ENCODE measurements at regions not wholly inside any gene's neighbourhood (a gene's known extent, or its start where the extent isn't known, plus 50 kb on each side); places are given as distances from the start of the nearest gene placed in this dataset.

DNA sequence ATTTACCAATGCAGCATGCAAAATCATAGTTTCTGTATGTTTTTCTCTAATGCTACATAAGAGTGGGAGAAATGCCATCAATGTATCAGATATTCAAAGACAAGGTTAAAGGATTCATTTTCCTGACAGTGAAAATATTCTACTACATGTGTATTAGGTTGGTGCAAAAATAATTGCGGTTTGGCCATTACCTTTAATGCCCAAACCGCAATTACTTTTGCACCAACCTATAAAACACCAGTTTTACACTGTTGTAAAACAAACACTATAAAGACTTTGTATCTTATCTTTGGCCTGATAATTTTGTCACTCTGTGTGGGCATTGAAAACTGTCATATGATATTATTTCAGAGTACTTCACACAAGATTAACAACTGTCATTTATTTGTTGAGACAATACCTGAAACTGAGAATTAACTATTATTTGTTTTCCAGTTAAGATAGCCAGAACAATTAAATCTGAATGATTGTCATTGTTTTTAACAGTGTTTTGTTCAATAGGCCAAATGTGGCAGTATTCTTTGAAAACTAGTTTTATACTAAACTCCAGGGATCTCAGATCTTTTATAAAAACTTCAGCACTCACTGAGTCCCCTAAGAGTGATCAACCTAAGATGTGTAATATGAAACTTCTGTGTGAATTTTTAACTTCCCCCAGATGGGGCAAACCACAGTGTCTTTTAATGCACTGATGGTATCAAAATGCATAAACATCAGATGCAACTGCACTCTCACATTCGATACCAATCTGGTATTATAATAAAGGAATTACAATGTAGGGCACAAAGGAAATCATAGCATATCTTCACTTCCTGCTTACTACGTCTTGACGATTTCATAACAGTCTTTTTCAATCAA lies 53.8 kb upstream of the FBN2 start:
- no peak for DNase-seq

GRCh38 chr5:128596071-128596470 lies 58.0 kb upstream of the FBN2 start:
- DNase-seq, result peak; percentile 38

DNA sequence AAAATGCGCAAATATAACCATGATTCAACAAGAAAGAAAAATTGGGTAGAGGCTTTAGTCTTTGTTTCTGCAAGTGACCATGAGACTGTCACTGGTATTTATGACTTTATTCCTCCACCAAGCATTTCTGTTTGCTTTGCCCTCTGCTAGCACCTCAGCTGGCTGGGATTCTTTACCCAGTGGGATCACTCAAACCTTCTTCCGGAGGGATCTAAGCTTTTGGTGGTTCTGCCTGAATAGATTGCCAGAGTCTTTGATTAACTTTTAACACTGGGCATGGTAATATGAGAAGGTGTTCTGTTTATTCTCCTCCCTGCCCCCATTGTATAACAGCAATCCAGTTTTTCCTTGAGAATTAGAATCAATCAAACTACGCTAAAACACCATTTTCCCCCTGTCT lies 59.1 kb upstream of the FBN2 start:
- no peak for DNase-seq

- DNase-seq, result no peak
Measured at GRCh38 chr5:128613128-128613527, 75.1 kb upstream of the FBN2 start.

- DNase-seq, result no peak
Measured at GRCh38 chr5:128613766-128614165, 75.7 kb upstream of the FBN2 start.

DNA sequence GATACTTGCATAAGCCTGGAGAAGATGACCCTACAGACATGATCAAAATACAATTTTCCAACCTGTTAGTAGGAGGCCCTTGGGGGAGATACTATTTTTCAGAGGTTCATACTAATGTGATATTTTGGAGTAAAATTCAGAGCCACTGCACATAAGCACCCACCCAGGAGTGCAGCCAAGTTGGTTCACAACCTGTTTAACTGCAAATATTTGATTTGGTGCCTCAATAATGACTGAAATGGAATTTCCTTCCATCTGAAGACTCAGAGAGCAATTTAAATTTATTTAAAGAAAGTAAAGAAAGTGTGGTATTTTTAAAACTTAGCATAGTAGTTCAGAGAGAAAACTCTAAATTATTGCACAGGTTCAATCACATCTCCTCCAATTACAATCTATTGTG lies 77.5 kb upstream of the FBN2 start:
- DNase-seq, result no peak

GRCh38 chr5:128626536-128627090 lies 88.6 kb upstream of the FBN2 start:
- DNase-seq, result no peak

DNA sequence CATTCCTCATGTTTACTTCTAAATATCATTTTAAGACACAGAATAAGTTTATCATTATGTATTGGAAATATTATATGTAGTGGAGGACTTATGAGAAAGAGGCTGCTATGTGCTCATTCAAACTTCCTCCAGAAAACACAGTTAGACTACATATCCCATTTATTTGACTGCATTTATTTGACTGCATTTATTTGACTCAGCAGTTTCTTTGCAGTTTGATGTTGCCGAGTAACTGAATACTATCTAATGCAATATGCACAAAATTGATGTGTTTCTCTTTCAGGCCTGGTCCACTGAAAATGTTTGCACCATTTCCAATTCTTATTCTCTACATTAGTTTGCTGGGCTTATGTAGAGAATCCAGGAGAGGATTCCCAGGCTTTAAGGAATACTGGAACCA lies 89.9 kb upstream of the FBN2 start:
- no peak for DNase-seq

- no peak for DNase-seq
Measured at GRCh38 chr5:128629157-128629556, 91.1 kb upstream of the FBN2 start.

- no peak for DNase-seq
Measured at GRCh38 chr5:128630121-128630520, 92.1 kb upstream of the FBN2 start.

- no peak for DNase-seq
Measured at GRCh38 chr5:128631771-128632170, 93.7 kb upstream of the FBN2 start.

DNA sequence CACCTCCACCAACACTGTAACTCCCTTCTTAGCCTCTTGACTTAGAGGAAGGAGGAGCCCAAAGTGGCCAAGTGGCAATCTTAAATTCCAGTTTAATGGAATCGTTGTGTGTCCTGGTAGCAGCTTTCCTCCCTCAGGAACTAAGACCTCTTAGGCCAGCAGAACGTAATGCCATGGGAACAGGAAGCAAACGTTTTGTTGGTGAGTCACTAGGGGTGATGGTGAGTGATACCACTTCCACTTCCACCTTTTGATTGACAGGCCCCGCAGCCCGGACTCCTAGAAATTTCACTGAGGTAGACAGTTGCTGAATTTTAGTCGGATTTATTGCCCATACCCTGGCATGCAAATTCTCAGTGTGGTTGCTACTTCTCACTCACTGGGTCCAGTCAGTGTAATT lies 94.2 kb upstream of the FBN2 start:
- DNase-seq, result no peak

GRCh38 chr5:128633901-128634300 lies 95.9 kb upstream of the FBN2 start:
- DNase-seq, result no peak

DNA sequence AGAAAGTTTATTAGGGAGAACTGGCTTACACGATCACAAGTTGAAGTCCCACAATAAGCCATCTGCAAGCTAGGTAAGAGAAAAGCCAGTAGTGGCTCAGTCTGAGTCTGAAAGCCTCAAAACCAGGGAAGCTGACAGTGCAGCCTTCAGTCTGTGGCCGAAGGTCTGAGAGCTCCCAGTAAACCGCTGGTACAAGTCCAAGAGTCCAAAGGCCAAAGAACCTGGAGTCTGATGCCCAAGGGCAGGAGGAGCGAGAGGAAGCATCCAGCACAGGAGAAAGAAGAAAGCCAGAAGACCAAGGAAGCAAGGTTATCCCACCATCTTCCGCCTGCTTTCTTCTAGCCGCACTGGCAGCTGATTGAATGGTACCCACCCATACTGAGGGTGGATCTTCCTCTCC lies 97.3 kb upstream of the FBN2 start:
- no peak for DNase-seq

DNA sequence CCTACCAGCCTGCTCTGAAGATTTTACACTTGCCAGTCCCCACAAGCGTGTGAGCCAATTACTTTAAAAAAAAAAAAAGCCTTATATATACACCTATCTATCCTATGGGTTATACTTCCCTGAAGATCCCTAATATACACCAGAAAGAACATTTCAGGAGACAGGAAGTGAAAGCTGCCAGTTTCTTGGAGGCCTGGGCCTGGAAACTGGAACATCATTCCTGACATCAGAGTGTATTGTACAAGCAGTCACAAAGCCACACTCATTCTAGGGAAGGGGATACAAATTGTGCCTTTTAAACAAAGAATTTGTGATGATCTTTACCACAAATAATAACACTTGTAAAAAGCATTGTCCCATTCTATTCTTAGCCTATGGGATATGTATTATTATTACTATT lies 98.3 kb upstream of the FBN2 start:
- DNase-seq, result no peak

- no peak for DNase-seq
Measured at GRCh38 chr5:128637031-128637430, 99.0 kb upstream of the FBN2 start.

DNA sequence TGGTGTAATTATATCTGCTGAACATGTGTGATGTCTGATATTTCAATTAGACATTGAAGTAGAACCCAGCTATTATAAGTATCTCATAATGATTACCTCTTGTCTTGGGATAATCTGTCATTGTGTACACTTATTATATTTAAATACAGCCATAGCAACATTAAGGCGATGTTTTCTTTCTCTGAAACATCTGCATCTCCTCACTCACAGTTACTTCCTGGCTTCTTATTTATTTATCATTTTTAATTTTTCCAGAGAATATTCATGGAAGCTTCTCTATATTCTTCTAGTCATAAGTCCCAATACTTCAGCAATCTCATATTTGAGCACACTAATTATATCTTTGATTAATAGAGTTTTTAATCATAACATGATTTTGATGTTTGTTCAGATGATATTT lies 103.8 kb upstream of the FBN2 start:
- DNase-seq, result no peak

DNA sequence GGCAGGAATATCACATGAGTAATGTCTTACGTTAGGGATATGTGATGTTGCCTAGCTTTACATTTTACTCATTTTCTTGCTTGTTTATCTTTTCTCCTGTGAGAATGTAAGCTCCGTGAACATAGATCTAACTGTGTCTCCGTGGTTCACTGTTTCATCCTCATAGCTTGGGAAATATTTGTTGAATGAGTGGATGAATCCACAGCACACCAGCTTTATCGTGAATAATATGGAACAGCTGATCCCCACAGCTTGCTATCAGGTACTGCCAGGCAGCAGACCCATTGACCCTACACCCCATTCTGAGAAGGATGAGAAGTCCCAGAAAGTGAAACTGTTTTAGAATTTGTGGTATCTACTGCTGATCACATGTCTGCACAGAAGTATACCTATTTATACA lies 106.8 kb upstream of the FBN2 start:
- DNase-seq, result no peak

DNA sequence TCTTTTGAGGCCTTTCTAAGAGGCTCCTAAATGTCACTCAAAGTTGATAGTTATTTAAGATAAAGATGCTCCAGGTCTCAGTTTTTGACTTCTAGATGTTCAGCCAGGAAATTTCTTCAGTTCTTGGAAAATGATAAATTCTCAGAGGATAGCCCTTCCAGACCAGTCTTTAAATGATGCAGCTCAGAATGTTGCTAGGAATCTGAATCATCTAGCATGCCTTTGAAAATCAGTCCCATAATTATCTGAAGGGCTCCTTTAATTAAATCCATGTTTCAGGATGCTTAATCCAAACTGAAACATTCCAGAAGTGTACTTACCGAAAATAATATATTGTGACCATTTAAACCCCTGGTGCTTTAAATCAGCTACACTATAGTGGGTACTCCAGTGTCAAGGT lies 107.5 kb upstream of the FBN2 start:
- no peak for DNase-seq

DNA sequence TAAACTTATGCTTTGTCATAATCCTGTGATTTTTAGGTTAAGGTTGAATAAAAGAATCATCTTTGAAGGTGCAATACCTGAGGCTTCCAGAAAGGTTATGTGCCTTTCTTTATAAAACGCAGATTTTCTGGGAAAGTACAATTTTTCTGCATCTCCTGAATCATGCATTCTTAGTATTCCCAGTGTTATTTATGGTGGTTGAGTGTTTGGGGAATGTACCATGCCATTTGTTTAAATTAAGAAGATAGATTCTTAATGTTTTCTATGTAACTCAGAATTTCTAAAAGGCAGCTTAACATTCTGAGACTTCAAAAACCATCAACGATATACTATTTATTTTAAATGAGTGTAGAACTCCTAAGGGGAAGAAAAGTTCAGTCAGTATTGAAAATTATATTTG lies 108.1 kb upstream of the FBN2 start:
- DNase-seq, result no peak

DNA sequence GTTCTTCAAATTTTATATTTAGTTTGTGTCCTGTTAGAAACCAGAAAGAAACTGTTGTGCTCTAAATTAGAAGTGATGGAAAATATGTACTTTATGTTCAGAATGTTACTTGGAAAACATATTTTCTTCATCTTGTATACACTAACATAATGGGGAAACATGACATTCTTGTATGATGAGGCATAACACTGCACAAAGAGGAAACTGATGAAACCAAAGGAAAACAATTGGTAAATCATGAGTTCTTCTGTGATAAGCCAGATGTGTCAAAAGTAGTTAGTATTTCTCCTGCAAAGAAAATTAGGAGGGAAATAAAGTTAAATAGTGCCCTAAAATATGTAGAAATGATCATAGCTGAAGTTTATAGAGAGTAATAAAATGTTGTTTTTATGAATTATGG lies 111.1 kb upstream of the FBN2 start:
- DNase-seq, result no peak

- no peak for DNase-seq
Measured at GRCh38 chr5:128662997-128663396, 125.0 kb upstream of the FBN2 start.

- DNase-seq, result no peak
Measured at GRCh38 chr5:128665747-128666355, 127.8 kb upstream of the FBN2 start.

DNA sequence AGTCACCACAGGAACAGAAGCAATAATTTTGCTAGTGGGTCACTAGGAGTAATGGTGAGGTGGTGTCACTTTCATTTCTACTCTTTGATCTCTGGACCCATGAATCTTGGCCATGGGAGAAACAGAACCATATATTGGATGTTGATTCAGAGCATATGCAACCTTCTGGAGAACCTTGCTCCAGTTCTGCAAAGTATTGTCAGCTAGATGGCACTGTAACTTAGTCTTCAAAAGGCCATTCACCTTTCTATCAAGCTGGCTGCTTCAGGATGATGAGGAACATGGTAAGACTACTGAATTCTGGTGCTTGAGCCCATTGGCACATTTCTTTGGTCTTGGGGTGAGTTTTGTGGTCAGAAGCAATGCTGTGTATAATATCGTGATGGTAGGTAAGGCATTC lies 129.1 kb upstream of the FBN2 start:
- no peak for DNase-seq

- DNase-seq, result no peak
Measured at GRCh38 chr5:128667751-128668150, 129.7 kb upstream of the FBN2 start.

Data from right hindlimb (tissue), 1 donor.